H9 (cell line): ENCODE measurements at regions not wholly inside any gene's neighbourhood (a gene's known extent, or its start where the extent isn't known, plus 50 kb on each side); places are given as distances from the start of the nearest gene placed in this dataset.

Source experiments
- DNase-seq: peaks from one replicate; pipeline ENCODE4 v3.0.0-alpha.2; 2017
- H2AFZ ChIP-seq: one replicate; pipeline ENCODE4 v1.6.1; 2013; ENCODE audit warnings: mild to moderate bottlenecking, low read length, control low read depth, moderate library complexity
- H2AK5ac ChIP-seq: 2 replicates; pipeline ENCODE4 v1.6.1; 2013; ENCODE audit warnings: low read length, control low read depth, mixed read lengths; ENCODE audit not compliant: insufficient read length
- H2BK120ac ChIP-seq: one replicate; pipeline ENCODE4 v1.6.1; 2013; ENCODE audit warnings: low read depth, mild to moderate bottlenecking, low read length, control low read depth, inconsistent platforms; ENCODE audit not compliant: poor library complexity, severe bottlenecking
- H2BK12ac ChIP-seq: 2 replicates; pipeline ENCODE4 v1.6.1; 2013; ENCODE audit warnings: low read length, control low read depth, mixed read lengths, low read depth; ENCODE audit not compliant: insufficient read length
- H2BK15ac ChIP-seq: 2 replicates; pipeline ENCODE4 v1.6.1; 2013; ENCODE audit warnings: low read depth, low read length, control low read depth
- H2BK20ac ChIP-seq: one replicate; pipeline ENCODE4 v1.6.1; 2013; ENCODE audit warnings: low read depth, mild to moderate bottlenecking, low read length, control low read depth, inconsistent platforms; ENCODE audit not compliant: poor library complexity, severe bottlenecking
- H2BK5ac ChIP-seq: 2 replicates; pipeline ENCODE4 v1.6.1; 2013; ENCODE audit warnings: low read length, control low read depth, mixed read lengths; ENCODE audit not compliant: insufficient read length
- H3K14ac ChIP-seq: 2 replicates; pipeline ENCODE4 v1.6.1; 2013; ENCODE audit warnings: low read length, control low read depth; ENCODE audit not compliant: insufficient read depth
- H3K18ac ChIP-seq: 2 replicates; pipeline ENCODE4 v1.6.1; 2013; ENCODE audit warnings: low read depth, mild to moderate bottlenecking, mixed read lengths, low read length, control low read depth; ENCODE audit not compliant: insufficient read length
- H3K23ac ChIP-seq: 2 replicates; pipeline ENCODE4 v1.6.1; 2013; ENCODE audit warnings: low read length, control low read depth, mixed read lengths, low read depth; ENCODE audit not compliant: insufficient read length
- H3K23me2 ChIP-seq: 2 replicates; pipeline ENCODE4 v1.6.1; 2013; ENCODE audit warnings: low read depth, mild to moderate bottlenecking, mixed read lengths, low read length, control low read depth; ENCODE audit not compliant: insufficient read length, poor library complexity, severe bottlenecking
- H3K27ac ChIP-seq: 2 replicates; pipeline ENCODE4 v1.5.1; 2013; ENCODE audit warnings: low read length, control low read depth, mixed read lengths, low read depth; ENCODE audit not compliant: insufficient read length
- H3K27me3 ChIP-seq: 2 replicates; pipeline ENCODE4 v1.6.1; 2013; ENCODE audit warnings: low read length, control low read depth, inconsistent platforms; ENCODE audit not compliant: insufficient read depth
- H3K4ac ChIP-seq: 2 replicates; pipeline ENCODE4 v1.6.1; 2013; ENCODE audit warnings: low read depth, mild to moderate bottlenecking, control low read depth, inconsistent platforms, low read length, moderate library complexity
- H3K4me1 ChIP-seq: 2 replicates; pipeline ENCODE4 v1.6.1; 2013; ENCODE audit warnings: low read length, control low read depth, inconsistent platforms; ENCODE audit not compliant: insufficient read depth
- H3K4me2 ChIP-seq: 2 replicates; pipeline ENCODE4 v1.6.1; 2013; ENCODE audit warnings: low read length, control low read depth, mixed read lengths; ENCODE audit not compliant: insufficient read length, insufficient read depth
- H3K56ac ChIP-seq: 2 replicates; pipeline ENCODE4 v1.6.1; 2013; ENCODE audit warnings: low read depth, mild to moderate bottlenecking, mixed read lengths, low read length, control low read depth; ENCODE audit not compliant: insufficient read length
- H3K79me1 ChIP-seq: 2 replicates; pipeline ENCODE4 v1.6.1; 2013; ENCODE audit warnings: low read depth, mild to moderate bottlenecking, moderate library complexity, low read length, control low read depth, inconsistent platforms; ENCODE audit not compliant: insufficient read depth, poor library complexity, severe bottlenecking
- H3K79me2 ChIP-seq: 2 replicates; pipeline ENCODE4 v1.6.1; 2013; ENCODE audit warnings: low read length, control low read depth, inconsistent platforms; ENCODE audit not compliant: insufficient read depth
- H3K9ac ChIP-seq: 2 replicates; pipeline ENCODE4 v1.6.1; 2013; ENCODE audit warnings: low read length, control low read depth, mixed read lengths; ENCODE audit not compliant: insufficient read length; ENCODE audit errors: extremely low read depth
- H3K9me3 ChIP-seq: one replicate; pipeline ENCODE4 v1.6.1; 2013; ENCODE audit warnings: low read depth, low read length, inconsistent platforms; ENCODE audit not compliant: control insufficient read depth
- H3T11ph ChIP-seq: one replicate; pipeline ENCODE4 v1.6.1; 2013; ENCODE audit warnings: mild to moderate bottlenecking, low read length, control low read depth, inconsistent platforms
- H4K20me1 ChIP-seq: one replicate; pipeline ENCODE4 v1.6.1; 2013; ENCODE audit not compliant: control insufficient read depth, insufficient read length, insufficient read depth
- H4K5ac ChIP-seq: 2 replicates; pipeline ENCODE4 v1.6.1; 2013; ENCODE audit warnings: low read depth, mild to moderate bottlenecking, mixed read lengths, low read length, control low read depth; ENCODE audit not compliant: insufficient read length
- H4K8ac ChIP-seq: replicated peaks from 2 replicates; pipeline ENCODE4 v1.6.1; 2013; ENCODE audit warnings: low read length, control low read depth, mixed read lengths, low read depth; ENCODE audit not compliant: insufficient read length
- H4K91ac ChIP-seq: 2 replicates; pipeline ENCODE4 v1.6.1; 2013; ENCODE audit warnings: low read depth, mild to moderate bottlenecking, moderate library complexity, mixed read lengths, low read length, control low read depth; ENCODE audit not compliant: insufficient read length
- H3K27ac Mint-ChIP-seq, 3 experiments: 2 replicates in 2 of 3; 3 replicates in 1 of 3; pipeline ENCODE4 v1.8.0; 2020 to 2021; ENCODE audit warnings: mixed read lengths in 3 of 3, mild to moderate bottlenecking in 1 of 3, moderate library complexity in 1 of 3
- H3K27me3 Mint-ChIP-seq: 2 replicates; pipeline ENCODE4 v1.8.0; 2021; ENCODE audit warnings: low read depth, mild to moderate bottlenecking, moderate library complexity, mixed read lengths
- H3K36me3 Mint-ChIP-seq, 3 experiments: 2 replicates in 2 of 3; 3 replicates in 1 of 3; pipeline ENCODE4 v1.8.0; 2020 to 2021; ENCODE audit warnings: low read depth in 3 of 3, mixed read lengths in 3 of 3; ENCODE audit not compliant: insufficient read depth in 1 of 3
- H3K4me1 Mint-ChIP-seq, 2 experiments: 2 replicates each; pipeline ENCODE4 v1.8.0; 2020; ENCODE audit warnings: mixed read lengths in 2 of 2
- H3K4me3 Mint-ChIP-seq, 2 experiments: 2 replicates in 1 of 2; 3 replicates in 1 of 2; pipeline ENCODE4 v1.8.0; 2020 to 2021; ENCODE audit warnings: mild to moderate bottlenecking in 2 of 2, mixed read lengths in 2 of 2, moderate library complexity in 1 of 2
- H3K9me3 Mint-ChIP-seq, 2 experiments: 2 replicates in 1 of 2; 3 replicates in 1 of 2; pipeline ENCODE4 v1.8.0; 2020; ENCODE audit warnings: mild to moderate bottlenecking in 2 of 2, mixed read lengths in 2 of 2, moderate library complexity in 1 of 2
- WGBS: extraction: QIAGEN DNeasy Blood & Tissue Kit; methylation state at CpG from one replicate; pipeline ENCODE4 v1.1.7; 2013; ENCODE audit warnings: missing lambda C conversion rate, low lambda C conversion rate, mixed read lengths; ENCODE audit not compliant: insufficient read length; ENCODE audit errors: extremely low coverage; 5-methylcytosine and 5-hydroxymethylcytosine counted together
- TF ChIP-seq, protein P1 (sequence below): fragments of 200-600 bp; sonication (generic); conservative IDR thresholded peaks from 3 replicates; pipeline ENCODE4 v1.8.0; 2021; ENCODE audit warnings: antibody characterized with exemption, mild to moderate bottlenecking

DNA sequence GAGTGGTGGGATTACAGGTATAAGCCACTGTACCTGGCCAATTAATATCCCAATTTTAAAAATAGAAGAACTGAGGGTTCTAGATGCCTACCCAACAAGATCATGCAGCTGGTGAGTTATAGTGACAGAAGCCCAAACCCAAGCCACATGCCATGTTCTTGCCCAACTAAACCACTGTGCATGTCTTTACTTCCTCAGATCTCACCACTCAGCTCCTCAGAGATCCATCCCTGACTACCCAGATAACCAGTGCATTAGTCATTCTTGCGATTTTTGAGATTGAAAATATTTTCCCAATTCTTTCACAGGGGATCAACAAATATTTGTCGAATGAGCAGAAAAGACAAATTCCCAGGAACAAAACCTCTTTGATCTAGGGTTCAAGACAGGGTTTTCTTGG, 303.1 kb downstream of the CBLN1 start:
- no peak overlapping the region for H4K5ac ChIP-seq
- H3K4me2 ChIP-seq, result no peak overlapping the region
- H4K8ac ChIP-seq, result no peak overlapping the region
- H3K36me3 Mint-ChIP-seq, result no peaks in the 10 kb centered on the region; a peak in 1 of 7 replicates
- no peak overlapping the region for H3T11ph ChIP-seq
- no peaks in the 10 kb centered on the region for H3K79me1 ChIP-seq
- no peak overlapping the region; a peak in 1 of 7 replicates for H3K27ac Mint-ChIP-seq
- H3K9me3 Mint-ChIP-seq, result peaks cover 0 to 2% of the 10 kb centered on the region in 2 experiments; a peak in 1 of 5 replicates
- no peak overlapping the region for H4K91ac ChIP-seq
- 0 out of 4 replicates have a peak, but pooled peaks cover 0 to 4% of the 10 kb centered on the region in 2 experiments for H3K4me1 Mint-ChIP-seq
- TF ChIP-seq, protein P1, sequence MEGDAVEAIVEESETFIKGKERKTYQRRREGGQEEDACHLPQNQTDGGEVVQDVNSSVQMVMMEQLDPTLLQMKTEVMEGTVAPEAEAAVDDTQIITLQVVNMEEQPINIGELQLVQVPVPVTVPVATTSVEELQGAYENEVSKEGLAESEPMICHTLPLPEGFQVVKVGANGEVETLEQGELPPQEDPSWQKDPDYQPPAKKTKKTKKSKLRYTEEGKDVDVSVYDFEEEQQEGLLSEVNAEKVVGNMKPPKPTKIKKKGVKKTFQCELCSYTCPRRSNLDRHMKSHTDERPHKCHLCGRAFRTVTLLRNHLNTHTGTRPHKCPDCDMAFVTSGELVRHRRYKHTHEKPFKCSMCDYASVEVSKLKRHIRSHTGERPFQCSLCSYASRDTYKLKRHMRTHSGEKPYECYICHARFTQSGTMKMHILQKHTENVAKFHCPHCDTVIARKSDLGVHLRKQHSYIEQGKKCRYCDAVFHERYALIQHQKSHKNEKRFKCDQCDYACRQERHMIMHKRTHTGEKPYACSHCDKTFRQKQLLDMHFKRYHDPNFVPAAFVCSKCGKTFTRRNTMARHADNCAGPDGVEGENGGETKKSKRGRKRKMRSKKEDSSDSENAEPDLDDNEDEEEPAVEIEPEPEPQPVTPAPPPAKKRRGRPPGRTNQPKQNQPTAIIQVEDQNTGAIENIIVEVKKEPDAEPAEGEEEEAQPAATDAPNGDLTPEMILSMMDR, result no peak
- no CpG with 5 or more reads among the region's 2 CpGs for WGBS
- no peak overlapping the region for H3K4ac ChIP-seq
- no peaks in the 10 kb centered on the region for H3K4me1 ChIP-seq
- H3K9ac ChIP-seq, result no peak overlapping the region
- no peak overlapping the region for H2BK20ac ChIP-seq
- H3K9me3 ChIP-seq, result no peaks in the 10 kb centered on the region
- H3K4me3 Mint-ChIP-seq, result no peak overlapping the region
- H2BK15ac ChIP-seq, result no peak overlapping the region
- no peaks in the 10 kb centered on the region for H3K79me2 ChIP-seq
- no peak overlapping the region for H2BK12ac ChIP-seq
- no peak overlapping the region for H3K27ac ChIP-seq
- no peak overlapping the region for H2BK5ac ChIP-seq
- H3K14ac ChIP-seq, result no peak overlapping the region
- H3K27me3 Mint-ChIP-seq, result peaks cover 5% of the 10 kb centered on the region
- H3K23ac ChIP-seq, result no peak overlapping the region
- no peak overlapping the region for H2BK120ac ChIP-seq
- no peaks in the 10 kb centered on the region for H3K23me2 ChIP-seq
- no peaks in the 10 kb centered on the region for H4K20me1 ChIP-seq
- no peaks in the 10 kb centered on the region for H3K27me3 ChIP-seq
- no peak for DNase-seq
- H2AFZ ChIP-seq, result no peak overlapping the region
- H3K56ac ChIP-seq, result no peak overlapping the region
- no peak overlapping the region for H2AK5ac ChIP-seq
- H3K18ac ChIP-seq, result no peak overlapping the region
